OCI-LY1 (cell line): ENCODE measurements at regions not wholly inside any gene's neighbourhood (a gene's known extent, or its start where the extent isn't known, plus 50 kb on each side); places are given as distances from the start of the nearest gene placed in this dataset.

Experiments used
- H2AFZ ChIP-seq: fragments of 200-600 bp; sonication (generic), shearing (Covaris generic); 2 replicates; pipeline ENCODE4 v1.6.0; 2014; ENCODE audit warnings: antibody characterized with exemption, mild to moderate bottlenecking, low read length
- H3F3A ChIP-seq: fragments of 200-600 bp; sonication (generic), shearing (Covaris generic); 2 replicates; pipeline ENCODE4 v1.6.0; 2014; ENCODE audit warnings: mild to moderate bottlenecking, antibody characterized with exemption, low read length, moderate library complexity; ENCODE audit not compliant: insufficient read depth
- H3K27ac ChIP-seq: fragments of 200-600 bp; sonication (generic); 2 replicates; pipeline ENCODE4 v1.5.1; 2014; ENCODE audit warnings: low read length, mixed run types, mild to moderate bottlenecking, low read depth; ENCODE audit not compliant: poor library complexity, severe bottlenecking
- H3K27me3 ChIP-seq: fragments of 200-600 bp; sonication (generic); 2 replicates; pipeline ENCODE4 v1.6.0; 2014; ENCODE audit warnings: antibody characterized with exemption, mild to moderate bottlenecking, low read length, moderate library complexity; ENCODE audit not compliant: insufficient read depth
- H3K36me3 ChIP-seq: fragments of 200-600 bp; sonication (generic); 2 replicates; pipeline ENCODE4 v1.6.1; 2014; ENCODE audit warnings: mild to moderate bottlenecking, antibody characterized with exemption, low read length, moderate library complexity, mixed read lengths; ENCODE audit not compliant: insufficient read depth
- H3K4me1 ChIP-seq: fragments of 200-600 bp; sonication (generic); 2 replicates; pipeline ENCODE4 v1.5.1; 2014; ENCODE audit warnings: mild to moderate bottlenecking, low read length, moderate library complexity; ENCODE audit not compliant: insufficient read depth, severe bottlenecking
- H3K4me2 ChIP-seq: fragments of 200-600 bp; sonication (generic), shearing (Covaris generic); 2 replicates; pipeline ENCODE4 v1.6.1; 2014; ENCODE audit warnings: low read length
- H3K4me3 ChIP-seq: fragments of 200-600 bp; sonication (generic); 2 replicates; pipeline ENCODE4 v1.5.1; 2014; ENCODE audit warnings: low read length, low read depth, mild to moderate bottlenecking, mixed read lengths; ENCODE audit not compliant: poor library complexity, severe bottlenecking
- H3K79me2 ChIP-seq: fragments of 200-600 bp; shearing (Covaris generic); 2 replicates; pipeline ENCODE4 v1.6.1; 2016; ENCODE audit warnings: mixed run types, low read length, mixed read lengths; ENCODE audit not compliant: insufficient read depth
- H3K9ac ChIP-seq: fragments of 200-600 bp; sonication (generic), shearing (Covaris generic); 2 replicates; pipeline ENCODE4 v1.6.1; 2014; ENCODE audit warnings: mild to moderate bottlenecking, low read length, mixed read lengths
- H3K9me2 ChIP-seq: fragments of 200-600 bp; sonication (generic), shearing (Covaris generic); 2 replicates; pipeline ENCODE4 v1.6.1; 2014; ENCODE audit warnings: low read depth, mild to moderate bottlenecking, low read length, mixed read lengths
- H3K9me3 ChIP-seq: fragments of 200-600 bp; shearing (Covaris generic); 2 replicates; pipeline ENCODE4 v1.6.1; 2014; ENCODE audit warnings: low read length, mixed read lengths
- H4K20me1 ChIP-seq: fragments of 200-600 bp; sonication (generic), shearing (Covaris generic); 2 replicates; pipeline ENCODE4 v1.6.0; 2016; ENCODE audit warnings: mild to moderate bottlenecking, low read length; ENCODE audit not compliant: insufficient read depth
- EZH2 ChIP-seq: fragments of 200-600 bp; sonication (generic), shearing (Covaris generic); IDR thresholded peaks from 2 replicates; pipeline ENCODE4 v1.8.0; 2017; ENCODE audit warnings: borderline replicate concordance, mixed run types, mild to moderate bottlenecking, antibody characterized with exemption, low read length, moderate library complexity, mixed read lengths
- TF ChIP-seq, protein P1 (sequence below): fragments of 200-600 bp; sonication (generic), shearing (Covaris generic); IDR thresholded peaks from 2 replicates; pipeline ENCODE4 v1.5.1; 2017; ENCODE audit warnings: mild to moderate bottlenecking, antibody characterized with exemption, low read length, moderate library complexity, mixed read lengths

DNA sequence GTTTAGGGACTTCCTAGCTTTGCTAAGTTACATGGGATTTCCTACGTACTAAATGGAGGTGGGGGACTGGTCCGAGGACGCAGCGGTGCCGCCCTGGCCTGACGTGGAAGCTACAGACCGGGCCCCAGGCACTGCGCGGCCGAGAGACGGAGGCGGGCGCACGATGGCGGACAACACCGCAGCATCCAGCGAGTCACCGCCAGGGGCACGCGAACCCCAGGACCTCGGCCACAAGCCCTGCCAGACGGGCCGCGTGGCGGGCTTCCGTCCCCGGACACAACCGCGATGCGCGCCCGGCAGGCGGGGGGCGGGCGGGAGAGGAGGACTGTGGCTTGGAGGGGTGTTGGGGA lies 1516.9 kb upstream of the DEFB115 start:
- no peaks in the 10 kb centered on the region for H3K9me3 ChIP-seq
- H3F3A ChIP-seq: no peaks in the 10 kb centered on the region
- no peaks in the 10 kb centered on the region for H3K9me2 ChIP-seq
- H3K9ac ChIP-seq: no peak overlapping the region
- no peak overlapping the region for H3K27ac ChIP-seq
- no peaks in the 10 kb centered on the region for H3K79me2 ChIP-seq
- no peaks in the 10 kb centered on the region for H3K27me3 ChIP-seq
- no peaks in the 10 kb centered on the region for H4K20me1 ChIP-seq
- H2AFZ ChIP-seq: no peak overlapping the region
- H3K36me3 ChIP-seq: no peaks in the 10 kb centered on the region
- no peak overlapping the region for H3K4me3 ChIP-seq
- H3K4me2 ChIP-seq: no peak overlapping the region
- TF ChIP-seq, protein P1, sequence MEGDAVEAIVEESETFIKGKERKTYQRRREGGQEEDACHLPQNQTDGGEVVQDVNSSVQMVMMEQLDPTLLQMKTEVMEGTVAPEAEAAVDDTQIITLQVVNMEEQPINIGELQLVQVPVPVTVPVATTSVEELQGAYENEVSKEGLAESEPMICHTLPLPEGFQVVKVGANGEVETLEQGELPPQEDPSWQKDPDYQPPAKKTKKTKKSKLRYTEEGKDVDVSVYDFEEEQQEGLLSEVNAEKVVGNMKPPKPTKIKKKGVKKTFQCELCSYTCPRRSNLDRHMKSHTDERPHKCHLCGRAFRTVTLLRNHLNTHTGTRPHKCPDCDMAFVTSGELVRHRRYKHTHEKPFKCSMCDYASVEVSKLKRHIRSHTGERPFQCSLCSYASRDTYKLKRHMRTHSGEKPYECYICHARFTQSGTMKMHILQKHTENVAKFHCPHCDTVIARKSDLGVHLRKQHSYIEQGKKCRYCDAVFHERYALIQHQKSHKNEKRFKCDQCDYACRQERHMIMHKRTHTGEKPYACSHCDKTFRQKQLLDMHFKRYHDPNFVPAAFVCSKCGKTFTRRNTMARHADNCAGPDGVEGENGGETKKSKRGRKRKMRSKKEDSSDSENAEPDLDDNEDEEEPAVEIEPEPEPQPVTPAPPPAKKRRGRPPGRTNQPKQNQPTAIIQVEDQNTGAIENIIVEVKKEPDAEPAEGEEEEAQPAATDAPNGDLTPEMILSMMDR: no peak
- TF ChIP-seq EZH2: no peak
- H3K4me1 ChIP-seq: no peaks in the 10 kb centered on the region

DNA sequence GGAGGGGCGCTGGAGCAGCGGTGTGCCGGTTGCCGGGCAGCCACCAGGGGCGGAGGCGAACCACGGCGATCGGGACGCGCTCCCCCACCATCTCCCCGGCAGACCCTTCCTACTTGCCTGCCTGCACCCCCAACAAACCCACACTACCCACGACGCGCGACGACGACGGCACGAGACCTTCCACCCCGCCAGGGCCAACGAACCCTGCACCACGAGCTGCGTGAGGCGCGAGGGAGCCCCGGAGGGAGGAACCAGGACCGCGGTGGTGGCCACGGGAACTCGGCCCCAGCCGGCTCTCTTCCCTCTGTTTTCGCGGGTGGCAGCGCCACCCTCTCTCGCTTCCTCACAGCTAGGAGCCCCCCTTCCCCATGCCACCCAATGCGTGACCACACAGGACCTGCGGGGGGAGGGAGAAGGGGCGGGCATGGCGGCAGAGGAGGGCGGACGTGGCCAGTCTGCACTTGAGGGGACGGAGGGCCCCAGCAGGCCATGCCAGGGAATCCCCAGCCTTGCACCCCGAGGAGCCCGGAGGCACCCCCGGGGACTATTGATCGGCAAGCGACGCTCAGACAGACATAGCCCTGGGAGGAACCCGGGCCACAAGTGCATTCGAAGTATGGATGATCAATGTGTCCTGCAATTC lies 1516.4 kb upstream of the DEFB115 start:
- no peaks in the 10 kb centered on the region for H4K20me1 ChIP-seq
- H3K9me3 ChIP-seq: no peaks in the 10 kb centered on the region
- TF ChIP-seq, protein P1: no peak
- TF ChIP-seq EZH2: no peak
- H3K27me3 ChIP-seq: no peaks in the 10 kb centered on the region
- no peaks in the 10 kb centered on the region for H3K4me1 ChIP-seq
- H3K4me3 ChIP-seq: no peak overlapping the region
- H3K9me2 ChIP-seq: no peaks in the 10 kb centered on the region
- H2AFZ ChIP-seq: no peak overlapping the region
- no peak overlapping the region for H3K4me2 ChIP-seq
- H3K27ac ChIP-seq: no peak overlapping the region
- no peaks in the 10 kb centered on the region for H3K36me3 ChIP-seq
- no peaks in the 10 kb centered on the region for H3K79me2 ChIP-seq
- H3F3A ChIP-seq: no peaks in the 10 kb centered on the region
- no peak overlapping the region for H3K9ac ChIP-seq

DNA sequence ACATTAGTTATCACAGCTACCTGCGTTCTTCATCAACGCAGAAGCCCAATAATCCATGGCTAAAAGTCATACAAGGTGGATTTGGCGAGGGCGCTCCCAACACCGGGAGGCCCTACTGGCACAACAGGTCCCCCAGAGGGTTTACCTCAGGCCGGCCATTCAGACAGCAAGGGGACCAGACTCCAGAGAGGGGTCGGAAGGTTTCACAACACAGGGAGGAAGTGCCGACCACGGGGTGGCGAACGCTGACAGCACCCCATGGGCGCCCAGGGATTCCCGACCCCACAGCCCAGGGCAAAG lies 1515.9 kb upstream of the DEFB115 start:
- no peak overlapping the region for H2AFZ ChIP-seq
- H3K4me1 ChIP-seq: no peaks in the 10 kb centered on the region

More for the DNA sequence above, 1515.9 kb upstream of the DEFB115 start:
- no peaks in the 10 kb centered on the region for H3K27me3 ChIP-seq
- H4K20me1 ChIP-seq: no peaks in the 10 kb centered on the region
- H3K9me3 ChIP-seq: no peaks in the 10 kb centered on the region
- H3K27ac ChIP-seq: no peak overlapping the region
- no peaks in the 10 kb centered on the region for H3K9me2 ChIP-seq
- H3K9ac ChIP-seq: no peak overlapping the region
- H3K79me2 ChIP-seq: no peaks in the 10 kb centered on the region
- no peaks in the 10 kb centered on the region for H3K36me3 ChIP-seq
- TF ChIP-seq EZH2: no peak
- TF ChIP-seq, protein P1: no peak
- no peak overlapping the region for H3K4me3 ChIP-seq
- no peak overlapping the region for H3K4me2 ChIP-seq
- no peaks in the 10 kb centered on the region for H3F3A ChIP-seq
